Activated naive CD4-positive, alpha-beta T cell treated with anti-CD3 and anti-CD28 coated beads, Interleukin-2, amount 50 U/mL, for 16 hours (primary cell): ENCODE measurements at regions not wholly inside any gene's neighbourhood (a gene's known extent, or its start where the extent isn't known, plus 50 kb on each side); places are given as distances from the start of the nearest gene placed in this dataset.
"Not testable (repeated sequence)": the region's sequence is repeated elsewhere in the genome, so short reads cannot be mapped to it uniquely, and the experiment has no call there.

Experiments used
- DNase-seq: peaks from one replicate; pipeline ENCODE4 v3.0.0-alpha.2; 2020

DNA sequence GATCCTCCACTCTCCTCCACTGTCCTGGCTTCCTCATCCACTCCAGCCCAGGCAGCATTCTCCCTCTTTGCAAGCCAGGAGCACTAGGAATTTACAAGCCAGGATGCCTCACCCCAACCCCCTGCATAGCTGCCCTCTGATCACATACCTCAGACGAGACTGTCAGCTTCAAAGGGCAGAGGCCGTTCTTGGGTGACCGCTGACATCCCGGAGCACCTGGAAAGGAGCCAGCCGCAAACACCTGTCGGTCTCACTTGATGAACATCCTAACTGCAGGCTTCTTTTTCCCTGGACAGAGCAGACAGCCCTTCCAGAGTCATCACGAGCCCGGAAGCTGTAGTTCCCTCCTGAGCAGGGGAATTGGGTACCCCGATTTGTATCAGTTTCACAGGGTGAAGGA is 451.3 kb upstream of the B3GAT1 start:
- no peak for DNase-seq

DNA sequence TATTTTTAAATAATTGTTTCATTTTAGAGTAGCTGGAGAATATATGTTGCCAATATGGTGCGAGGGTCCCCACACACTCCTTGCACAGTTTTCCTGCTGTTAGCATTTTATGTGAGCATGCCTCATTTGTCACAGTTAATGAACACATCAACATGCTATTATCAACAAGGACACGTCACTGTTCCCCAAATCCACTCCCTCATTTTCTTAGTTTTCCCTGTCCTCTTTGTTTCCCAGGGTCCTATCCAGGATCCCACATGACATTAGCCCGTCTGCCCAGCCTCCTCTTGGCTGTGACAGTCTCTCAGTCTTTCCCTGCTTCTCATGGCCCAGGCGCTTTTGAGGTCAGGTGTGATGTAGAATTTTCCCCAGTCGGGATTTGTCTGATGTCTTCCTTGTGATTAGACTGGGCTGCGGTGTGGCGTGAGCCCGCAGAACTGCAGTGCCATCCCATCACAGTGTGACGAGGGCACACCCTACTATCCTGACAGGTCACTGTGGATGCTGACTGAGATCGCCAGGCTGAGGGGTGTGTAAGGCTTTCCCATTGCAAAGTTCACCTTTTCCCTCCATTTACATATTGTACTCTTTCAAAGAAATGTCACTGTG is 450.6 kb upstream of the B3GAT1 start:
- no peak for DNase-seq

GRCh38 chr11:134862105-134862502 is 450.1 kb upstream of the B3GAT1 start:
- DNase-seq = no peak

DNA sequence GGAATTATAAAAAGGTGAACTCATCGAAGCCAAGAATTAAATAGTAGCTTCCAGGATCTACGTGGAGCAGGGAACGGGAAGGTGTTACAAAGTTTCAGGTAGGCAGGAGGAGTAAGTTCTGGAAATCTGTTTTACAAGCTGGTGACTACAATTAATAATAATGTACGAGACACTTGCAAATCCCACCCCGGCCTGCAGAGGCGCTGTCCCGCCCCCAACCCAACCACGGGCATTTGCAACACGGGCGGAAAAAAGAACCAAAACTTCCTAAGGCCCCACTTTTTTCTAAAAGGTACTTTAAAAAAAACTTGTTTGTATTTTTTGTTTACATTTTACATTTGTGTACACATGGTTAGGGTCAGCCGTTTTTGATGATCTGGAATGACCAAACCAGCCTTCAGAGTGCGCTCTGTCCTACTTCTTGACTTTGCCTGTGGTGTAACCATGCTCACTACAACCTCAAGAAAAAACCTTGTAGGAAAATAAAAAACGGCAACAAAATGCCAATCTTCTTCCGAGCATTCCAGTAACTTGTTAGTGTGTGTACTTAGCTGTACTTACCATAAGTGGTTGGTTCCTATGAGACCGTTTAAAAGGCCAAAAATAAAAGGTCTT is 449.6 kb upstream of the B3GAT1 start:
- DNase-seq = no peak

- no peak for DNase-seq
These were observed 446.9 kb upstream of the B3GAT1 start for GRCh38 chr11:134858783-134859480.

GRCh38 chr11:134857035-134857434 is 445.0 kb upstream of the B3GAT1 start:
- no peak for DNase-seq

GRCh38 chr11:134856056-134856971 is 444.3 kb upstream of the B3GAT1 start:
- DNase-seq = no peak

GRCh38 chr11:134853992-134854991 is 442.2 kb upstream of the B3GAT1 start:
- no peak for DNase-seq

- not testable (repeated sequence) for DNase-seq
These were observed 439.6 kb upstream of the B3GAT1 start for GRCh38 chr11:134851503-134852224.

DNA sequence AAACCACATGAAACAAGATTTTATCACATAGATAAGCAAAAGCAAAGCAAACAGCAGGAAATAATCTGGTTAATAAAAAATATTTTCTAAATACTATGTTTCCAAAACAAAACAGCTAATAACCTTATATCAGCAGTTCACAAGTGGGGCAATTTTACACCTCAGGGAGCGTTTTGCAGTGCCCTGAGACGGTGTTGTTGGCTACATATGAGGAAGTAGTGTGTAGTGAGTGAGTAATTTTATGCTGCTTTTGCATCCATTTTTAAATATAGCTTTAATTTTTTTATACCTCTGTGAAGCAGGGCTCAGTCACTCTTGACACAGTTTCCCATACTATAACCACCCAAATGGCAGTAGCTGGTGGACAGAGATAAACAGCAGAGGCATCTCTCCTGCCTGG is 438.5 kb upstream of the B3GAT1 start:
- no peak for DNase-seq

DNA sequence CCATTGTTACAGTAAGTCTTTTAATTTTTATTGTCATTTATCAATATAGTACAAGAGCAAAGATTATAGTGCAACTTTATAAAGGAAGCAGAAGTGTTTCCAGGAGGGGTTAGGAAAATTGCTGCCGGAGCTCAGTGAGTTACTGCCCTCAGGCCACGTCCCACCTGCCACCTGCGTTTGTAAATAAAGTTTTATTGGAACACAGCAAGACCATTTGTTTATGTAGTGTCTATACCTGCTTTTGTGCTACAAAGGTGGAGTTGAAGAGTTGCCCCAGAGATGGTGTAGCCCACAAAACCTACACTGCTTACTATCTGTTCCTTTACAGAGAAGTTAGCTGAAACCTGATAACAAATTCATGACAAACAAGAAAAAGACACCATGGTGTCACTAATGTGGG is 437.8 kb upstream of the B3GAT1 start:
- DNase-seq = no peak

DNA sequence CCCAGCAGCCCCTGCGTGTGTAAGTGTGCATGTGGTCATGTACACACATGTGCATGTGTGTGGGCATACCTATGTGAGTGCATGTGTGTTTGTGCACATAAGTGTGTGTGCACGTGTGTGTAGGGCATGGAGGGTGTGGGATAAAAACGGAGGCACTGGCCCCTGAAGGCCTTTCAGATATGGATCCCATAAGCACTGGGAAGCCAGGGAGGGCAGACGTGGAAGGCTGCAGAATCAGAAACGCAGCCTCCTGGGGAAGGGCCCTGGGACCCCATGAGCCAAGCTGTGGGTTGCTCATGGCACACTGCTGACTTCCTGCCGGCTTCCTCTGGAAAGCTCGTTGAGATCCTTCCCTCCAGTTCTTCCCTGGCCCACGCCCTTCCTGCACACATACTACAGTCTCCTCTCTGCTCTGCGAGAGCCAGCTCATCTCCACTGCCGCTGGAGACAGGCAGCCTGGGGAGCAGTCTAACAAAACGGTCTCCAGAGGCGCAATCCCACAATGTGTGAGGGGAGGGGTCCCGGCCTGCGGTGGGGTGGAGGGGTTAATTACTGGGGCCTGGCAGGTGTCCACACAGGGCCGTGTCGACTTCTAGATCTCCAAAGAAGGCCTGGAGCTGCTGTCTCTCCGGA is 435.2 kb upstream of the B3GAT1 start:
- DNase-seq = no peak

GRCh38 chr11:134846328-134847082 is 434.5 kb upstream of the B3GAT1 start:
- DNase-seq = no peak

- no peak for DNase-seq
These were observed 433.7 kb upstream of the B3GAT1 start for GRCh38 chr11:134845474-134846327.

DNA sequence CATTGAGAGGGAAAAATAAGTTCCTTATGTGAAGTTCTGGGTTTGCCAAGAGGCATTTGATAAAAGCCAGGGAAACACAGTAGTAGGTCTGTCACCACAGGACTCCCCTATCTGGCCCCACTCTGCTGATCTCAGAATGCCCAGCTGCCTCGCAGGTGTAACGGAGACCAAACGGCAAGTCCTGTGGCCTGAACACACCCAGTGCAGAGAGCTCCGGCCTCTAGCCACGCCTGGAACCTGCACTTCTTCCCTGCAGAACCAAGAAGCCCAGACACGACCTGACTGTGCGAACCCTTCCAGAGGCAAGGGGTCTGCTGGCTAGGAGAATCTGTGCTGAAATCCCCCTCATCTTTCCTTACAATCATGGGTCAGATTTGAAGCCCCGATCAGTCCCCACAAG is 432.8 kb upstream of the B3GAT1 start:
- DNase-seq = no peak

DNA sequence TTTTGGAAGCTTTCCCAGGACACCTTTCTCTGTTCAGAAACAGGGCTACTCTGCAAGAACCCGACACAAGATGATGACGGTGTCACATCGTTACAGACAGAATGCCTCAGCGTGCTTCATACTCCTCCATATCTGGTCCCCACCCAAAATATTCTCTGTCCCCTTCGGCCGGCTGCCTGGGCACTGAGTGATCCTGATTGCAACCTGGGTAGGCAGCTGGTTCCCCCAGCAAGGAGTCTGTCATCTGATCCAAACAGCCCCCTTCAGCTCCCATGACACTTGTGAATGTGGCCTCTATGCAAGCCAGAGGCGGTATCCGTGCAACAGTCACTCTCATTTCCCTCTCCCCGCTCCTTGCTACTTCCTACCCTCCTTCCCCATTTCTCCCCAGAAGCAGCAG is 431.7 kb upstream of the B3GAT1 start:
- DNase-seq = no peak

DNA sequence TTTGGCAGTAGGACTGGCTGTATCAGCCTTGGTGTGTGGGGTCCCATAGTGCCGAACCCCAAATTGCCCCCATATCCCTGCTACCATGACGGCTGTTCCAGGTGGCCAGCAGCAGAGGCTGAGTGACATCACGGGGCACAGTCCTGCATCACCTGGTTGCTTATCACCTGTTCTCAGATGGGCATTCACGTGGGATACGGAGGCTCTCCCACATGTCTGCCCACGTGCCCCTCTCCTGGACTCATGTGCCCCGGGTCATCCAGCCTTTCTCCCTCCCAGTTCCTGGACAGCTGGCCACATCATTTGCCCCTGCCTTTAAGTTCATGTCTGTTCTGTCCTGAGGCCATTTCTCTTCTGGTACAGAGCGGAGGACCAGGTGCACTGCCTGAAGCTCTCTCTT is 431.0 kb upstream of the B3GAT1 start:
- no peak for DNase-seq

GRCh38 chr11:134841972-134842371 is 429.9 kb upstream of the B3GAT1 start:
- DNase-seq = no peak

DNA sequence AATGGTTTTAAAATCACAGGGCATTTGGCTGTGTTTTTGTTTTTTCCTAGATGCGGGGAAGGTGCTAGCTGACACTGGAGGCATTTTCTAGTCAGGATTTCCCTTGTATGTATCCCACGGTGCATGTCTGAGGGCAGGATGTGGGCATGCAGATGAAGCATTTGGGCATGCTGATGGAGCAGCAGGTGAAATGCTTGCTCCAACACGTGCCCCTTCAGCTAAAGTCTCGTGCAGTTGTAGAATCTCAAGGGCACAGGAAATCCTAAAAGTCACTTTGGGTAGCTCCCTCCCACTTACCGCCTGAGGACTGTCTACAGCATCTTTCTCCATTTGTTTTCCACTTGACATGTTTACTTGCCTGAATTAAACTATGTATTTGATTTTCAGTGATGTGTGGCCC is 429.4 kb upstream of the B3GAT1 start:
- no peak for DNase-seq
